Stomach smooth muscle (tissue), 2 donors: ENCODE measurements at regions not wholly inside any gene's neighbourhood (a gene's known extent, or its start where the extent isn't known, plus 50 kb on each side); places are given as distances from the start of the nearest gene placed in this dataset.

ENCODE experiments used
- H3K27ac ChIP-seq: one replicate; pipeline ENCODE4 v1.7.0; 2013; ENCODE audit warnings: mild to moderate bottlenecking, low read length, inconsistent platforms
- H3K27me3 ChIP-seq, 2 donors: one replicate each; pipeline ENCODE4 v1.7.0; 2013; ENCODE audit warnings: low read length in 2 of 2; ENCODE audit not compliant: insufficient read depth in 2 of 2, control insufficient read depth in 1 of 2
- H3K36me3 ChIP-seq, 2 donors: one replicate each; pipeline ENCODE4 v1.7.0; 2013; ENCODE audit warnings: low read length in 2 of 2; ENCODE audit not compliant: control insufficient read depth in 2 of 2, insufficient read depth in 2 of 2
- H3K4me1 ChIP-seq: one replicate; pipeline ENCODE4 v1.7.0; 2013; ENCODE audit warnings: low read length; ENCODE audit not compliant: control insufficient read depth, insufficient read depth
- H3K4me3 ChIP-seq, 2 donors: one replicate each; pipeline ENCODE4 v1.7.0; 2013; ENCODE audit warnings: low read length in 2 of 2
- H3K9ac ChIP-seq, 2 donors: one replicate each; pipeline ENCODE4 v1.7.0; 2013; ENCODE audit warnings: low read length in 2 of 2, mild to moderate bottlenecking in 1 of 2
- H3K9me3 ChIP-seq, 2 donors: one replicate each; pipeline ENCODE4 v1.7.0; 2013; ENCODE audit warnings: low read length in 2 of 2; ENCODE audit not compliant: control insufficient read depth in 2 of 2
- donor health status: healthy.
- donor health status: Pancreatic carcinoma.

GRCh38 chr4:174438711-174439110, 83.6 kb downstream of the HPGD start:
- Histone ChIP-seq H3K9me3 (no peaks in the 10 kb centered on the region), H3K4me1 (no peaks in the 10 kb centered on the region), H3K36me3 (no peaks in the 10 kb centered on the region), H3K9ac (no peak overlapping the region), H3K27ac (no peak overlapping the region), H3K4me3 (no peak overlapping the region), H3K27me3 (no peaks in the 10 kb centered on the region)

- Histone ChIP-seq H3K9me3 (no peaks in the 10 kb centered on the region), H3K36me3 (no peaks in the 10 kb centered on the region), H3K27ac (no peak overlapping the region)
Observed at GRCh38 chr4:174437749-174438148, 84.5 kb downstream of the HPGD start.

GRCh38 chr4:174437324-174437723, 85.0 kb downstream of the HPGD start:
- Histone ChIP-seq H3K9ac (no peak overlapping the region), H3K36me3 (no peaks in the 10 kb centered on the region), H3K27me3 (no peaks in the 10 kb centered on the region), H3K4me1 (no peaks in the 10 kb centered on the region), H3K27ac (no peak overlapping the region), H3K4me3 (no peak overlapping the region), H3K9me3 (no peaks in the 10 kb centered on the region)

More at GRCh38 chr4:174437749-174438148, 84.5 kb downstream of the HPGD start:
- no peaks in the 10 kb centered on the region for H3K27me3 ChIP-seq
- no peak overlapping the region for H3K4me3 ChIP-seq
- H3K9ac ChIP-seq: no peak overlapping the region
- H3K4me1 ChIP-seq: no peaks in the 10 kb centered on the region

- Histone ChIP-seq H3K4me1 (no peaks in the 10 kb centered on the region), H3K27me3 (no peaks in the 10 kb centered on the region), H3K9me3 (no peaks in the 10 kb centered on the region), H3K4me3 (no peak overlapping the region), H3K27ac (no peak overlapping the region), H3K36me3 (no peaks in the 10 kb centered on the region), H3K9ac (no peak overlapping the region)
Observed at GRCh38 chr4:174436377-174436776, 85.9 kb downstream of the HPGD start.

- no peak overlapping the region for H3K9ac ChIP-seq
- no peaks in the 10 kb centered on the region for H3K27me3 ChIP-seq
- H3K9me3 ChIP-seq: no peaks in the 10 kb centered on the region
- no peaks in the 10 kb centered on the region for H3K36me3 ChIP-seq
- no peak overlapping the region for H3K4me3 ChIP-seq
- H3K27ac ChIP-seq: no peak overlapping the region
- H3K4me1 ChIP-seq: no peaks in the 10 kb centered on the region
Observed at GRCh38 chr4:174435974-174436373, 86.3 kb downstream of the HPGD start.

GRCh38 chr4:174434455-174434854, 87.8 kb downstream of the HPGD start:
- H3K4me3 ChIP-seq: no peak overlapping the region
- H3K9ac ChIP-seq: no peak overlapping the region
- no peaks in the 10 kb centered on the region for H3K36me3 ChIP-seq
- no peaks in the 10 kb centered on the region for H3K27me3 ChIP-seq
- H3K27ac ChIP-seq: no peak overlapping the region
- no peaks in the 10 kb centered on the region for H3K4me1 ChIP-seq
- H3K9me3 ChIP-seq: no peaks in the 10 kb centered on the region

GRCh38 chr4:174430576-174430975, 91.7 kb downstream of the HPGD start:
- Histone ChIP-seq H3K9me3 (no peaks in the 10 kb centered on the region), H3K4me1 (no peaks in the 10 kb centered on the region)

GRCh38 chr4:174429701-174430410, 92.4 kb downstream of the HPGD start:
- Histone ChIP-seq H3K4me1 (no peaks in the 10 kb centered on the region), H3K4me3 (no peak overlapping the region), H3K27ac (no peak overlapping the region), H3K36me3 (no peaks in the 10 kb centered on the region), H3K9me3 (no peaks in the 10 kb centered on the region), H3K27me3 (no peaks in the 10 kb centered on the region), H3K9ac (no peak overlapping the region)

More at GRCh38 chr4:174430576-174430975, 91.7 kb downstream of the HPGD start:
- no peaks in the 10 kb centered on the region for H3K27me3 ChIP-seq
- no peak overlapping the region for H3K9ac ChIP-seq
- H3K36me3 ChIP-seq: no peaks in the 10 kb centered on the region
- no peak overlapping the region for H3K27ac ChIP-seq
- no peak overlapping the region for H3K4me3 ChIP-seq

GRCh38 chr4:174427571-174428140, 94.6 kb downstream of the HPGD start:
- Histone ChIP-seq H3K27ac (no peak overlapping the region), H3K4me1 (no peaks in the 10 kb centered on the region)

GRCh38 chr4:174425669-174426068, 96.6 kb downstream of the HPGD start:
- no peaks in the 10 kb centered on the region for H3K9me3 ChIP-seq
- H3K36me3 ChIP-seq: no peaks in the 10 kb centered on the region
- no peaks in the 10 kb centered on the region for H3K27me3 ChIP-seq
- H3K4me3 ChIP-seq: no peak overlapping the region
- H3K9ac ChIP-seq: no peak overlapping the region
- H3K4me1 ChIP-seq: no peaks in the 10 kb centered on the region
- no peak overlapping the region for H3K27ac ChIP-seq

More at GRCh38 chr4:174427571-174428140, 94.6 kb downstream of the HPGD start:
- no peaks in the 10 kb centered on the region for H3K27me3 ChIP-seq
- no peak overlapping the region for H3K4me3 ChIP-seq
- no peaks in the 10 kb centered on the region for H3K9me3 ChIP-seq
- H3K9ac ChIP-seq: no peak overlapping the region
- H3K36me3 ChIP-seq: no peaks in the 10 kb centered on the region

GRCh38 chr4:174423257-174423944, 98.9 kb downstream of the HPGD start:
- Histone ChIP-seq H3K4me1 (no peaks in the 10 kb centered on the region), H3K36me3 (no peaks in the 10 kb centered on the region), H3K9me3 (no peaks in the 10 kb centered on the region), H3K4me3 (peak overlapping the region; percentile 24 to 30), H3K27me3 (no peaks in the 10 kb centered on the region), H3K27ac (no peak overlapping the region), H3K9ac (no peak overlapping the region)
